HG03432 (cell line): ENCODE measurements at regions not wholly inside any gene's neighbourhood (a gene's known extent, or its start where the extent isn't known, plus 50 kb on each side); places are given as distances from the start of the nearest gene placed in this dataset.
"Not testable (repeated sequence)": the region's sequence is repeated elsewhere in the genome, so short reads cannot be mapped to it uniquely, and the experiment has no call there.

ENCODE experiments used
- ATAC-seq: cut with Tn5 transposase; IDR thresholded peaks from one replicate; pipeline ENCODE4 v1.9.1; 2021; ENCODE audit warnings: mild to moderate bottlenecking, moderate library complexity; ENCODE audit not compliant: unreplicated experiment

GRCh38 chr5:54885636-54886035 lies 99.8 kb downstream of the ESM1 start:
- ATAC-seq = no peak

GRCh38 chr5:54884195-54884536 lies 101.2 kb downstream of the ESM1 start:
- ATAC-seq = no peak

- no peak for ATAC-seq
Observed at GRCh38 chr5:54883374-54884194, 101.8 kb downstream of the ESM1 start.

GRCh38 chr5:54882841-54883240 lies 102.6 kb downstream of the ESM1 start:
- no peak for ATAC-seq

GRCh38 chr5:54882101-54882500 lies 103.3 kb downstream of the ESM1 start:
- no peak for ATAC-seq

GRCh38 chr5:54881286-54882005 lies 103.9 kb downstream of the ESM1 start:
- ATAC-seq = no peak

- no peak for ATAC-seq
Observed at GRCh38 chr5:54876976-54877375, 108.4 kb downstream of the ESM1 start.

- no peak for ATAC-seq
Observed at GRCh38 chr5:54876556-54876955, 108.8 kb downstream of the ESM1 start.

- ATAC-seq = no peak
Observed at GRCh38 chr5:54874337-54875021, 110.9 kb downstream of the ESM1 start.

- ATAC-seq = no peak
Observed at GRCh38 chr5:54873691-54874090, 111.7 kb downstream of the ESM1 start.

GRCh38 chr5:54872810-54873209 lies 112.6 kb downstream of the ESM1 start:
- no peak for ATAC-seq

- ATAC-seq = no peak
Observed at GRCh38 chr5:54870271-54870670, 115.1 kb downstream of the ESM1 start.

GRCh38 chr5:54869691-54870090 lies 115.7 kb downstream of the ESM1 start:
- no peak for ATAC-seq

- ATAC-seq = no peak
Observed at GRCh38 chr5:54868511-54869483, 116.6 kb downstream of the ESM1 start.

GRCh38 chr5:54867310-54867944 lies 118.0 kb downstream of the ESM1 start:
- no peak for ATAC-seq

GRCh38 chr5:54864911-54865515 lies 120.4 kb downstream of the ESM1 start:
- not testable (repeated sequence) for ATAC-seq

GRCh38 chr5:54862036-54862435 lies 123.4 kb downstream of the ESM1 start:
- no peak for ATAC-seq

- ATAC-seq = no peak
Observed at GRCh38 chr5:54861212-54861894, 124.0 kb downstream of the ESM1 start.

- no peak for ATAC-seq
Observed at GRCh38 chr5:54860321-54860720, 125.1 kb downstream of the ESM1 start.
